H9 (cell line): ENCODE measurements at regions not wholly inside any gene's neighbourhood (a gene's known extent, or its start where the extent isn't known, plus 50 kb on each side); places are given as distances from the start of the nearest gene placed in this dataset.

ENCODE experiments used
- DNase-seq: peaks from one replicate; pipeline ENCODE4 v3.0.0-alpha.2; 2017
- H2AFZ ChIP-seq: one replicate; pipeline ENCODE4 v1.6.1; 2013; ENCODE audit warnings: mild to moderate bottlenecking, low read length, control low read depth, moderate library complexity
- H2AK5ac ChIP-seq: 2 replicates; pipeline ENCODE4 v1.6.1; 2013; ENCODE audit warnings: low read length, control low read depth, mixed read lengths; ENCODE audit not compliant: insufficient read length
- H2BK120ac ChIP-seq: one replicate; pipeline ENCODE4 v1.6.1; 2013; ENCODE audit warnings: low read depth, mild to moderate bottlenecking, low read length, control low read depth, inconsistent platforms; ENCODE audit not compliant: poor library complexity, severe bottlenecking
- H2BK12ac ChIP-seq: 2 replicates; pipeline ENCODE4 v1.6.1; 2013; ENCODE audit warnings: low read length, control low read depth, mixed read lengths, low read depth; ENCODE audit not compliant: insufficient read length
- H2BK15ac ChIP-seq: 2 replicates; pipeline ENCODE4 v1.6.1; 2013; ENCODE audit warnings: low read depth, low read length, control low read depth
- H2BK20ac ChIP-seq: one replicate; pipeline ENCODE4 v1.6.1; 2013; ENCODE audit warnings: low read depth, mild to moderate bottlenecking, low read length, control low read depth, inconsistent platforms; ENCODE audit not compliant: poor library complexity, severe bottlenecking
- H2BK5ac ChIP-seq: 2 replicates; pipeline ENCODE4 v1.6.1; 2013; ENCODE audit warnings: low read length, control low read depth, mixed read lengths; ENCODE audit not compliant: insufficient read length
- H3K14ac ChIP-seq: 2 replicates; pipeline ENCODE4 v1.6.1; 2013; ENCODE audit warnings: low read length, control low read depth; ENCODE audit not compliant: insufficient read depth
- H3K18ac ChIP-seq: 2 replicates; pipeline ENCODE4 v1.6.1; 2013; ENCODE audit warnings: low read depth, mild to moderate bottlenecking, mixed read lengths, low read length, control low read depth; ENCODE audit not compliant: insufficient read length
- H3K23ac ChIP-seq: 2 replicates; pipeline ENCODE4 v1.6.1; 2013; ENCODE audit warnings: low read length, control low read depth, mixed read lengths, low read depth; ENCODE audit not compliant: insufficient read length
- H3K23me2 ChIP-seq: 2 replicates; pipeline ENCODE4 v1.6.1; 2013; ENCODE audit warnings: low read depth, mild to moderate bottlenecking, mixed read lengths, low read length, control low read depth; ENCODE audit not compliant: insufficient read length, poor library complexity, severe bottlenecking
- H3K27ac ChIP-seq: 2 replicates; pipeline ENCODE4 v1.5.1; 2013; ENCODE audit warnings: low read length, control low read depth, mixed read lengths, low read depth; ENCODE audit not compliant: insufficient read length
- H3K27me3 ChIP-seq: 2 replicates; pipeline ENCODE4 v1.6.1; 2013; ENCODE audit warnings: low read length, control low read depth, inconsistent platforms; ENCODE audit not compliant: insufficient read depth
- H3K4ac ChIP-seq: 2 replicates; pipeline ENCODE4 v1.6.1; 2013; ENCODE audit warnings: low read depth, mild to moderate bottlenecking, control low read depth, inconsistent platforms, low read length, moderate library complexity
- H3K4me1 ChIP-seq: 2 replicates; pipeline ENCODE4 v1.6.1; 2013; ENCODE audit warnings: low read length, control low read depth, inconsistent platforms; ENCODE audit not compliant: insufficient read depth
- H3K4me2 ChIP-seq: 2 replicates; pipeline ENCODE4 v1.6.1; 2013; ENCODE audit warnings: low read length, control low read depth, mixed read lengths; ENCODE audit not compliant: insufficient read length, insufficient read depth
- H3K56ac ChIP-seq: 2 replicates; pipeline ENCODE4 v1.6.1; 2013; ENCODE audit warnings: low read depth, mild to moderate bottlenecking, mixed read lengths, low read length, control low read depth; ENCODE audit not compliant: insufficient read length
- H3K79me1 ChIP-seq: 2 replicates; pipeline ENCODE4 v1.6.1; 2013; ENCODE audit warnings: low read depth, mild to moderate bottlenecking, moderate library complexity, low read length, control low read depth, inconsistent platforms; ENCODE audit not compliant: insufficient read depth, poor library complexity, severe bottlenecking
- H3K79me2 ChIP-seq: 2 replicates; pipeline ENCODE4 v1.6.1; 2013; ENCODE audit warnings: low read length, control low read depth, inconsistent platforms; ENCODE audit not compliant: insufficient read depth
- H3K9ac ChIP-seq: 2 replicates; pipeline ENCODE4 v1.6.1; 2013; ENCODE audit warnings: low read length, control low read depth, mixed read lengths; ENCODE audit not compliant: insufficient read length; ENCODE audit errors: extremely low read depth
- H3K9me3 ChIP-seq: one replicate; pipeline ENCODE4 v1.6.1; 2013; ENCODE audit warnings: low read depth, low read length, inconsistent platforms; ENCODE audit not compliant: control insufficient read depth
- H3T11ph ChIP-seq: one replicate; pipeline ENCODE4 v1.6.1; 2013; ENCODE audit warnings: mild to moderate bottlenecking, low read length, control low read depth, inconsistent platforms
- H4K20me1 ChIP-seq: one replicate; pipeline ENCODE4 v1.6.1; 2013; ENCODE audit not compliant: control insufficient read depth, insufficient read length, insufficient read depth
- H4K5ac ChIP-seq: 2 replicates; pipeline ENCODE4 v1.6.1; 2013; ENCODE audit warnings: low read depth, mild to moderate bottlenecking, mixed read lengths, low read length, control low read depth; ENCODE audit not compliant: insufficient read length
- H4K8ac ChIP-seq: replicated peaks from 2 replicates; pipeline ENCODE4 v1.6.1; 2013; ENCODE audit warnings: low read length, control low read depth, mixed read lengths, low read depth; ENCODE audit not compliant: insufficient read length
- H4K91ac ChIP-seq: 2 replicates; pipeline ENCODE4 v1.6.1; 2013; ENCODE audit warnings: low read depth, mild to moderate bottlenecking, moderate library complexity, mixed read lengths, low read length, control low read depth; ENCODE audit not compliant: insufficient read length
- H3K27ac Mint-ChIP-seq, 3 experiments: 2 replicates in 2 of 3; 3 replicates in 1 of 3; pipeline ENCODE4 v1.8.0; 2020 to 2021; ENCODE audit warnings: mixed read lengths in 3 of 3, mild to moderate bottlenecking in 1 of 3, moderate library complexity in 1 of 3
- H3K27me3 Mint-ChIP-seq: 2 replicates; pipeline ENCODE4 v1.8.0; 2021; ENCODE audit warnings: low read depth, mild to moderate bottlenecking, moderate library complexity, mixed read lengths
- H3K36me3 Mint-ChIP-seq, 3 experiments: 2 replicates in 2 of 3; 3 replicates in 1 of 3; pipeline ENCODE4 v1.8.0; 2020 to 2021; ENCODE audit warnings: low read depth in 3 of 3, mixed read lengths in 3 of 3; ENCODE audit not compliant: insufficient read depth in 1 of 3
- H3K4me1 Mint-ChIP-seq, 2 experiments: 2 replicates each; pipeline ENCODE4 v1.8.0; 2020; ENCODE audit warnings: mixed read lengths in 2 of 2
- H3K4me3 Mint-ChIP-seq, 2 experiments: 2 replicates in 1 of 2; 3 replicates in 1 of 2; pipeline ENCODE4 v1.8.0; 2020 to 2021; ENCODE audit warnings: mild to moderate bottlenecking in 2 of 2, mixed read lengths in 2 of 2, moderate library complexity in 1 of 2
- H3K9me3 Mint-ChIP-seq, 2 experiments: 2 replicates in 1 of 2; 3 replicates in 1 of 2; pipeline ENCODE4 v1.8.0; 2020; ENCODE audit warnings: mild to moderate bottlenecking in 2 of 2, mixed read lengths in 2 of 2, moderate library complexity in 1 of 2
- TF ChIP-seq, protein P1 (sequence below): fragments of 200-600 bp; sonication (generic); conservative IDR thresholded peaks from 3 replicates; pipeline ENCODE4 v1.8.0; 2021; ENCODE audit warnings: antibody characterized with exemption, mild to moderate bottlenecking

- H3K4me3 Mint-ChIP-seq, result peak overlapping the region; percentile 8 to 11; a peak in 1 of 5 replicates
Observed at GRCh38 chr4:97504713-97505112, 638.6 kb downstream of the STPG2 start.

More at GRCh38 chr4:97504713-97505112, 638.6 kb downstream of the STPG2 start:
- H3K27ac ChIP-seq, result no peak overlapping the region
- no peak overlapping the region for H3K14ac ChIP-seq
- no peak overlapping the region for H2AFZ ChIP-seq
- no peak overlapping the region for H4K8ac ChIP-seq
- H3K79me2 ChIP-seq, result no peaks in the 10 kb centered on the region
- H3K4me2 ChIP-seq, result no peak overlapping the region
- no peak overlapping the region for H2BK20ac ChIP-seq
- Mint-ChIP-seq H3K9me3 (no peaks in the 10 kb centered on the region), H3K36me3 (no peaks in the 10 kb centered on the region), H3K27ac (peak overlapping the region; percentile 6 to 94 (median 15); a peak in 5 of 7 replicates), H3K4me1 (peaks cover 17 to 18% of the 10 kb centered on the region in 2 experiments), H3K27me3 (no peaks in the 10 kb centered on the region)
- H3K4ac ChIP-seq, result no peak overlapping the region
- DNase-seq, result no peak
- TF ChIP-seq, protein P1, sequence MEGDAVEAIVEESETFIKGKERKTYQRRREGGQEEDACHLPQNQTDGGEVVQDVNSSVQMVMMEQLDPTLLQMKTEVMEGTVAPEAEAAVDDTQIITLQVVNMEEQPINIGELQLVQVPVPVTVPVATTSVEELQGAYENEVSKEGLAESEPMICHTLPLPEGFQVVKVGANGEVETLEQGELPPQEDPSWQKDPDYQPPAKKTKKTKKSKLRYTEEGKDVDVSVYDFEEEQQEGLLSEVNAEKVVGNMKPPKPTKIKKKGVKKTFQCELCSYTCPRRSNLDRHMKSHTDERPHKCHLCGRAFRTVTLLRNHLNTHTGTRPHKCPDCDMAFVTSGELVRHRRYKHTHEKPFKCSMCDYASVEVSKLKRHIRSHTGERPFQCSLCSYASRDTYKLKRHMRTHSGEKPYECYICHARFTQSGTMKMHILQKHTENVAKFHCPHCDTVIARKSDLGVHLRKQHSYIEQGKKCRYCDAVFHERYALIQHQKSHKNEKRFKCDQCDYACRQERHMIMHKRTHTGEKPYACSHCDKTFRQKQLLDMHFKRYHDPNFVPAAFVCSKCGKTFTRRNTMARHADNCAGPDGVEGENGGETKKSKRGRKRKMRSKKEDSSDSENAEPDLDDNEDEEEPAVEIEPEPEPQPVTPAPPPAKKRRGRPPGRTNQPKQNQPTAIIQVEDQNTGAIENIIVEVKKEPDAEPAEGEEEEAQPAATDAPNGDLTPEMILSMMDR, result no peak
- H2BK12ac ChIP-seq, result no peak overlapping the region
- H3K27me3 ChIP-seq, result no peaks in the 10 kb centered on the region
- H4K20me1 ChIP-seq, result no peaks in the 10 kb centered on the region
- no peak overlapping the region for H3K56ac ChIP-seq
- no peak overlapping the region for H2BK5ac ChIP-seq
- no peak overlapping the region for H3K23ac ChIP-seq
- H2BK120ac ChIP-seq, result no peak overlapping the region
- H3K23me2 ChIP-seq, result no peaks in the 10 kb centered on the region
- H2AK5ac ChIP-seq, result no peak overlapping the region
- peaks cover 2% of the 10 kb centered on the region; the same call in 1 of the 2 replicates for H3K4me1 ChIP-seq
- H2BK15ac ChIP-seq, result no peak overlapping the region
- no peak overlapping the region for H4K5ac ChIP-seq
- no peaks in the 10 kb centered on the region for H3K79me1 ChIP-seq
- no peak overlapping the region for H3T11ph ChIP-seq
- H4K91ac ChIP-seq, result no peak overlapping the region
- no peak overlapping the region for H3K9ac ChIP-seq
- H3K18ac ChIP-seq, result no peak overlapping the region
- H3K9me3 ChIP-seq, result no peaks in the 10 kb centered on the region
